DND-41 (cell line): ENCODE measurements at regions not wholly inside any gene's neighbourhood (a gene's known extent, or its start where the extent isn't known, plus 50 kb on each side); places are given as distances from the start of the nearest gene placed in this dataset.

ENCODE experiments used
- ATAC-seq: fragments of 200-7000 bp; cut with Tn5 transposase; 3 replicates; pipeline ENCODE4 v1.9.1; 2021; ENCODE audit warnings: low read depth; ENCODE audit not compliant: insufficient read depth
- DNase-seq: peaks from one replicate; pipeline ENCODE4 v3.0.0-alpha.2; 2020
- H2AFZ ChIP-seq: 2 replicates; pipeline ENCODE4 v1.6.0; 2012; ENCODE audit warnings: low read depth, low read length
- H3K27ac ChIP-seq: 2 replicates; pipeline ENCODE4 v1.5.1; 2012; ENCODE audit warnings: low read length, inconsistent platforms
- H3K27me3 ChIP-seq: fragments of 200-600 bp; sonication (generic); 2 replicates; pipeline ENCODE4 v1.6.0; 2012; ENCODE audit warnings: low read length, mild to moderate bottlenecking, inconsistent platforms; ENCODE audit not compliant: insufficient read depth, poor library complexity
- H3K36me3 ChIP-seq: 2 replicates; pipeline ENCODE4 v1.5.1; 2012; ENCODE audit warnings: low read length, inconsistent platforms; ENCODE audit not compliant: insufficient read depth
- H3K4me1 ChIP-seq: 2 replicates; pipeline ENCODE4 v1.5.1; 2012; ENCODE audit warnings: mild to moderate bottlenecking, low read length; ENCODE audit not compliant: insufficient read depth
- H3K4me2 ChIP-seq: 2 replicates; pipeline ENCODE4 v1.6.0; 2012; ENCODE audit warnings: mild to moderate bottlenecking, moderate library complexity, low read length, inconsistent platforms; ENCODE audit not compliant: insufficient read depth
- H3K4me3 ChIP-seq, 2 experiments: fragments of 200-600 bp in 1 of 2; shearing (Covaris generic) in 1 of 2; 2 replicates each; pipeline ENCODE4 v1.5.1; 2012 to 2016; ENCODE audit warnings: inconsistent platforms in 2 of 2, low read length in 2 of 2, mild to moderate bottlenecking in 2 of 2, low read depth in 1 of 2, moderate library complexity in 1 of 2
- H3K79me2 ChIP-seq: 2 replicates; pipeline ENCODE4 v1.6.0; 2012; ENCODE audit warnings: low read length, inconsistent platforms; ENCODE audit not compliant: insufficient read depth
- H3K9ac ChIP-seq: 2 replicates; pipeline ENCODE4 v1.6.0; 2012; ENCODE audit warnings: low read depth, mild to moderate bottlenecking, inconsistent platforms, low read length, moderate library complexity
- H3K9me3 ChIP-seq: 2 replicates; pipeline ENCODE4 v1.5.1; 2012; ENCODE audit warnings: low read length, moderate library complexity, mild to moderate bottlenecking, inconsistent platforms; ENCODE audit not compliant: insufficient read depth, severe bottlenecking
- H4K20me1 ChIP-seq: 2 replicates; pipeline ENCODE4 v1.6.0; 2012; ENCODE audit warnings: low read length; ENCODE audit not compliant: insufficient read depth
- CTCF ChIP-seq: IDR thresholded peaks from 2 replicates; pipeline ENCODE4 v1.5.1; 2012; ENCODE audit warnings: borderline replicate concordance, low read length, moderate library complexity, mild to moderate bottlenecking; ENCODE audit not compliant: poor library complexity, severe bottlenecking; ENCODE audit errors: extremely low read depth
- EZH2 ChIP-seq: IDR thresholded peaks from 3 replicates; pipeline ENCODE4 v1.6.1; 2012; ENCODE audit warnings: borderline replicate concordance, low read depth, mild to moderate bottlenecking, moderate library complexity, low read length, inconsistent platforms; ENCODE audit not compliant: severe bottlenecking

GRCh38 chr6:80544555-80544954, 438.1 kb downstream of the BCKDHB start:
- TF ChIP-seq CTCF: no peak
- TF ChIP-seq EZH2: no peak
- ATAC-seq (no peak), DNase-seq (no peak)
- H3K36me3 ChIP-seq: no peaks in the 10 kb centered on the region
- H3K27ac ChIP-seq: no peak overlapping the region
- H3K4me3 ChIP-seq: no peak overlapping the region
- no peaks in the 10 kb centered on the region for H4K20me1 ChIP-seq
- H2AFZ ChIP-seq: no peak overlapping the region
- H3K9me3 ChIP-seq: no peaks in the 10 kb centered on the region
- no peaks in the 10 kb centered on the region for H3K79me2 ChIP-seq
- H3K9ac ChIP-seq: no peak overlapping the region
- H3K27me3 ChIP-seq: no peaks in the 10 kb centered on the region
- no peaks in the 10 kb centered on the region for H3K4me1 ChIP-seq
- H3K4me2 ChIP-seq: no peak overlapping the region

GRCh38 chr6:80543598-80544222, 437.2 kb downstream of the BCKDHB start:
- no peaks in the 10 kb centered on the region for H4K20me1 ChIP-seq
- H3K27me3 ChIP-seq: no peaks in the 10 kb centered on the region
- H3K4me2 ChIP-seq: no peak overlapping the region
- no peak for TF ChIP-seq EZH2
- TF ChIP-seq CTCF: no peak
- no peaks in the 10 kb centered on the region for H3K4me1 ChIP-seq
- H3K36me3 ChIP-seq: no peaks in the 10 kb centered on the region
- H3K79me2 ChIP-seq: no peaks in the 10 kb centered on the region
- no peak overlapping the region for H2AFZ ChIP-seq
- H3K9ac ChIP-seq: no peak overlapping the region
- no peak for ATAC-seq
- no peak overlapping the region for H3K4me3 ChIP-seq
- DNase-seq: no peak
- no peaks in the 10 kb centered on the region for H3K9me3 ChIP-seq
- H3K27ac ChIP-seq: no peak overlapping the region

GRCh38 chr6:80543151-80543550, 436.7 kb downstream of the BCKDHB start:
- Histone ChIP-seq H3K27ac (no peak overlapping the region), H3K4me1 (no peaks in the 10 kb centered on the region), H3K4me2 (no peak overlapping the region), H3K9ac (no peak overlapping the region), H2AFZ (no peak overlapping the region), H3K27me3 (no peaks in the 10 kb centered on the region), H3K79me2 (no peaks in the 10 kb centered on the region), H3K4me3 (no peak overlapping the region), H3K9me3 (no peaks in the 10 kb centered on the region), H3K36me3 (no peaks in the 10 kb centered on the region), H4K20me1 (no peaks in the 10 kb centered on the region)
- ATAC-seq (no peak), DNase-seq (no peak)
- TF ChIP-seq EZH2 (no peak), CTCF (no peak)
